HL-60 (cell line): ENCODE measurements at regions not wholly inside any gene's neighbourhood (a gene's known extent, or its start where the extent isn't known, plus 50 kb on each side); places are given as distances from the start of the nearest gene placed in this dataset.

ENCODE experiments used
- DNase-seq, 2 experiments: peaks; one replicate each; pipeline ENCODE4 v3.0.0-alpha.2; 2010 to 2020; ENCODE audit warnings: low read depth in 1 of 2, low spot score in 1 of 2
- H3K27ac ChIP-seq: fragments of 250-450 bp; sonication (Bioruptor Pico); replicated peaks from 2 replicates; pipeline ENCODE4 v1.5.1; 2020; ENCODE audit warnings: mild to moderate bottlenecking, moderate library complexity
- H3K27me3 ChIP-seq: fragments of 250-450 bp; sonication (Bioruptor Pico); 2 replicates; pipeline ENCODE4 v1.5.1; 2021; ENCODE audit warnings: mild to moderate bottlenecking, moderate library complexity; ENCODE audit not compliant: insufficient read depth, poor library complexity, severe bottlenecking
- H3K4me3 ChIP-seq: replicated peaks from 2 replicates; pipeline ENCODE4 v1.5.1; 2011; ENCODE audit warnings: mild to moderate bottlenecking, control low read depth, low read length; ENCODE audit not compliant: insufficient read depth
- CTCF ChIP-seq: IDR thresholded peaks from one replicate; pipeline ENCODE4 v1.5.1; 2011; ENCODE audit warnings: low read length, control low read depth, inconsistent platforms; ENCODE audit not compliant: insufficient read depth
- GABPA ChIP-seq: IDR thresholded peaks from 2 replicates; pipeline ENCODE4 v1.6.1; 2012; ENCODE audit warnings: low read depth
- POLR2AphosphoS5 ChIP-seq: IDR thresholded peaks from 2 replicates; pipeline ENCODE4 v1.6.1; 2012; ENCODE audit warnings: low read depth
- REST ChIP-seq: IDR thresholded peaks from 2 replicates; pipeline ENCODE4 v1.6.1; 2012; ENCODE audit warnings: low read depth; ENCODE audit not compliant: insufficient replicate concordance
- SPI1 ChIP-seq: IDR thresholded peaks from 2 replicates; pipeline ENCODE4 v1.6.1; 2012; ENCODE audit warnings: low read depth, mild to moderate bottlenecking, borderline replicate concordance

- no peak for DNase-seq
- Histone ChIP-seq H3K27ac (no peak overlapping the region), H3K4me3 (no peak overlapping the region), H3K27me3 (peaks cover 9% of the 10 kb centered on the region)
- no peak for TF ChIP-seq REST
- no peak for TF ChIP-seq CTCF
- no peak for TF ChIP-seq GABPA
- no peak for TF ChIP-seq SPI1
- no peak for TF ChIP-seq POLR2AphosphoS5
Observed at GRCh38 chr14:51176839-51177238, 63.2 kb upstream of the TMX1 start.

GRCh38 chr14:51180577-51180976, 59.5 kb upstream of the TMX1 start:
- H3K27me3 ChIP-seq: peaks cover 9% of the 10 kb centered on the region
- TF ChIP-seq GABPA (no peak), POLR2AphosphoS5 (no peak), SPI1 (no peak), CTCF (no peak), REST (no peak)
- no peak for DNase-seq
- no peak overlapping the region for H3K27ac ChIP-seq
- H3K4me3 ChIP-seq: no peak overlapping the region

GRCh38 chr14:51182131-51182565, 57.9 kb upstream of the TMX1 start:
- no peak for DNase-seq
- H3K27ac ChIP-seq: no peak overlapping the region
- no peak for TF ChIP-seq CTCF
- no peak for TF ChIP-seq REST
- TF ChIP-seq POLR2AphosphoS5: no peak
- no peak for TF ChIP-seq GABPA
- no peak for TF ChIP-seq SPI1
- H3K27me3 ChIP-seq: peaks cover 9% of the 10 kb centered on the region
- H3K4me3 ChIP-seq: no peak overlapping the region
